ENCODE measurements at regions not wholly inside any gene's neighbourhood (a gene's known extent, or its start where the extent isn't known, plus 50 kb on each side); places are given as distances from the start of the nearest gene placed in this dataset.

- DNase-seq (ENCODE audit: low spot score) (no peak), ATAC-seq (no peak)
Observed at GRCh38 chr5:118778941-118779340, 209.4 kb downstream of the DTWD2 start.

GRCh38 chr5:118777189-118777736, 211.1 kb downstream of the DTWD2 start:
- DNase-seq (ENCODE audit: low spot score): no peak
- peak; percentile 84 for ATAC-seq

- peak; percentile 51 for ATAC-seq
Observed at GRCh38 chr5:118776755-118777154, 211.6 kb downstream of the DTWD2 start.

GRCh38 chr5:118775790-118776499, 212.4 kb downstream of the DTWD2 start:
- ATAC-seq (no peak), DNase-seq (ENCODE audit: low spot score) (no peak)

More at GRCh38 chr5:118776755-118777154, 211.6 kb downstream of the DTWD2 start:
- DNase-seq (ENCODE audit: low spot score): no peak

GRCh38 chr5:118768607-118769175, 219.7 kb downstream of the DTWD2 start:
- ATAC-seq (peak; percentile 89), DNase-seq (ENCODE audit: low spot score) (no peak)

GRCh38 chr5:118762291-118762690, 226.1 kb downstream of the DTWD2 start:
- ATAC-seq (no peak), DNase-seq (ENCODE audit: low spot score) (no peak)

GRCh38 chr5:118761814-118762213, 226.5 kb downstream of the DTWD2 start:
- ATAC-seq (no peak), DNase-seq (ENCODE audit: low spot score) (no peak)

- ATAC-seq (no peak), DNase-seq (ENCODE audit: low spot score) (no peak)
Observed at GRCh38 chr5:118752969-118753368, 235.4 kb downstream of the DTWD2 start.

- ATAC-seq (no peak), DNase-seq (ENCODE audit: low spot score) (no peak)
Observed at GRCh38 chr5:118736396-118736795, 252.0 kb downstream of the DTWD2 start.

GRCh38 chr5:118733394-118733793, 255.0 kb downstream of the DTWD2 start:
- no peak for ATAC-seq
- no peak for DNase-seq (ENCODE audit: low spot score)

GRCh38 chr5:118728191-118728590, 260.2 kb downstream of the DTWD2 start:
- ATAC-seq (no peak), DNase-seq (ENCODE audit: low spot score) (no peak)

GRCh38 chr5:118726891-118727290, 261.5 kb downstream of the DTWD2 start:
- no peak for ATAC-seq
- DNase-seq (ENCODE audit: low spot score): no peak

- no peak for DNase-seq (ENCODE audit: low spot score)
- no peak for ATAC-seq
Observed at GRCh38 chr5:118723021-118723338, 265.4 kb downstream of the DTWD2 start.

GRCh38 chr5:118722122-118723020, 266.0 kb downstream of the DTWD2 start:
- DNase-seq (ENCODE audit: low spot score) (no peak), ATAC-seq (no peak)

GRCh38 chr5:118711727-118712126, 276.6 kb downstream of the DTWD2 start:
- DNase-seq (ENCODE audit: low spot score): no peak

GRCh38 chr5:118705959-118706667, 282.2 kb downstream of the DTWD2 start:
- ATAC-seq (no peak), DNase-seq (ENCODE audit: low spot score) (no peak)

More at GRCh38 chr5:118711727-118712126, 276.6 kb downstream of the DTWD2 start:
- no peak for ATAC-seq

GRCh38 chr5:118703241-118703640, 285.1 kb downstream of the DTWD2 start:
- no peak for DNase-seq (ENCODE audit: low spot score)
- ATAC-seq: no peak

- no peak for ATAC-seq
- no peak for DNase-seq (ENCODE audit: low spot score)
Observed at GRCh38 chr5:118701791-118702190, 286.6 kb downstream of the DTWD2 start.

GRCh38 chr5:118700510-118700909, 287.8 kb downstream of the DTWD2 start:
- no peak for DNase-seq (ENCODE audit: low spot score)
- no peak for ATAC-seq

GRCh38 chr5:118698774-118699173, 289.6 kb downstream of the DTWD2 start:
- ATAC-seq (peak; percentile 70), DNase-seq (ENCODE audit: low spot score) (no peak)

- DNase-seq (ENCODE audit: low spot score) (no peak), ATAC-seq (no peak)
Observed at GRCh38 chr5:118696076-118696475, 292.3 kb downstream of the DTWD2 start.

All from left lobe of liver (tissue), 2 donors.